GM19043 (cell line): ENCODE measurements at regions not wholly inside any gene's neighbourhood (a gene's known extent, or its start where the extent isn't known, plus 50 kb on each side); places are given as distances from the start of the nearest gene placed in this dataset.
"Not testable (repeated sequence)": the region's sequence is repeated elsewhere in the genome, so short reads cannot be mapped to it uniquely, and the experiment has no call there.

Source experiments
- ATAC-seq: cut with Tn5 transposase; IDR thresholded peaks from one replicate; pipeline ENCODE4 v1.9.1; 2021; ENCODE audit warnings: low read depth; ENCODE audit not compliant: unreplicated experiment

DNA sequence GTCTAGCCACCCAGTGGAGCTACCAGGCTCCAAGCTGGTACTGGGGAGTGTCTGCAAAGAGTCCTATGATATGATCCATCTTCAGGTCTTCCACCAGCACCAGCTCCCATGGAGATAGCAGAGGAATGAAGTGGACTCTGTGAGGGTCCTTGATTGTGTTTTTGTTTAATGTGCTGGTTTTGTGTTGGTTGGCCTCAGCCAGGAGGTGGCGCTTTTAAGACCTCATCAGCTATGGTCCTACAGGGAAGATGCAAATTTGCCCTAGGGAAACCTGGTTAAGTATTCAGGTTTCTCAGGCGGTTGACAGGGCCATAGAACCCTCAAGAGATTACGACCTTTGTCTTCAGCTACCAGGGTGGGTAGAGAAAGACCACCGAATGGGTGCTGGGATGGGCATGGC is 1141.1 kb downstream of the STIM2 start:
- no peak for ATAC-seq

DNA sequence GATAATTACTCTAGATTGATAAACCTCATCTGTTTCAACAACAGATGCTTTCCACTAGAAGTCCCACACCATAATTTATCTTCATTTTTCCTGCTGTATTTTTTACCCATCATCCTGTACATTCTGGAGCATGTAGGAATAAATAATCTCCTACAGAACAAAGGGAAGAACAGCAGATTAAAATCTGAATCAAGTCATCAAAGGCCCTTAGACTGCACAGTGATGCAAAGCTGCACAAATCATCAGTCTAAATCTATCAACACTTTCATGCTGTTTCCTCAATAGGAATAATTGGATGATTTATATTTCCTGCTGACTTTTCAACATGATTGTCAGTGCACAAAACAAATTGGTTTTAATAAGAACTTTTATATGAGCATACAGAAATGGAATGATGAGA is 1143.9 kb downstream of the STIM2 start:
- ATAC-seq, result no peak

- ATAC-seq, result no peak
Observed at GRCh38 chr4:28006021-28006420, 1145.4 kb downstream of the STIM2 start.

DNA sequence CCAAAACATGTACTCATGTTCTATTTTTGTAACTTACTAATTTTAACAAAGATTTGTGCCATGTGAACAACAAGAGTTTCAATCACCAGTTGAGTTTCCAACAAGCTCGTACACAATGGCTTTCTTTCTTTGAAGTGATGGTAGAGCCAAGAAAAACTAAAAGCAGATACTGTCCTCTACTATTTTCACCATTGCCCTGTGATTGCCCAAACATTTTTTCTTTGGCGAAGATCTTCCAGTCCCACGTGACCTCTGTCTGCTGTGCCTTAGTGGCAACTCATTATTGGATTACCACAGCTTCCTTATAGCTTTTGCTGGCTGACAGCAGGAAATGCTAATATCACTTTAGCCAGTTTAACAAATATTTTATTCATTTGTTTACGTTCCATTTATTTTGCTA is 1147.1 kb downstream of the STIM2 start:
- no peak for ATAC-seq

GRCh38 chr4:28009541-28009940 is 1148.9 kb downstream of the STIM2 start:
- ATAC-seq, result no peak

DNA sequence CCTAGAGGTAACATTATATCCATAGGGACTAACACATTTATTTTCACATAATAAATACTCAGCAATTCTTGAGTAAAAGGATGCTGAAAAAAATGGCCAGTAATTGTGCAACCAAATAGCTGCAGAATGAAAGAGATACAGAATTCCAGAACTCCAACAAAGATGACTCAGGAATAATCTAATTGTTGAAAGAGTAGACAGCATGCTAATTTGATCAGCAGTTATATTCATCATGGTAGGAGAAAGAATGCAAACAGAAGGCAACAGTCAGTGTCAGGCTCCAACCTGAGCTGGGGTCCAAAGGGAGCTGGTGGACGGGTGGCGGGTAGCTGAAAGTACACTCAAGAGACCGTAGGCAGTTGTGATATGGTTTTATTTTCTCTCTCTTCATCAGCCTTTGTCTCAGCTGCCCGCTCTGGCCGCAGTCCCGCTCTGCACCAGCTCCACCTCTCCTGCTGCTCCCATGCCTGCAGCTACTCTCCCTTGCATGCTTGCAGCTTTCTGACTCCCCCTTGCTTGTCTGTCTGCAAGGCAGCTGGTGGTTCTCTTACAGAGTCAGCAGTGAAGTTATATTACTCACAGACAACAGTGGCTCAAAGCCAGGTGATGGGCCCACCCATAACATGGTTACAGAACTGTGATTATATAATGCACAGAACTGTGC is 1150.1 kb downstream of the STIM2 start:
- no peak for ATAC-seq

- ATAC-seq, result no peak
Observed at GRCh38 chr4:28014469-28014868, 1153.8 kb downstream of the STIM2 start.

DNA sequence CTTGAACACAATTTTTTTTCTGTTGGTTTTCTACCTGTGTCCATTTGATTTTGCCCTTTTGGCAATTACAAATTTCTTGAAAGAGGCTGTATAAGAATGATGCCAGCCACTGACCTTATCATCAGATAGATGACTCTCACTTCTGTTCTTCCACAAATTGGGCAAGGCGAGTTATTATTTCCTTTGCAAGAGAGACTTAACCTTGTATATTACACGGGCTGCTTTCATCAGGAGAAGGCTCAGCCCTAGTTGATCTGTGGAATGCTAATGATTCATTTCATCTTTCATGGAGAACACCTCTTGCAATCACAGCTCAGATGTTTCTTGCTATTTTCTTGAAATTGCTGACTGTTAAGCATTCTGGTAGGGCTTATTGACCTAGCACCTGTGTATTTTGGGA is 1155.4 kb downstream of the STIM2 start:
- ATAC-seq, result no peak

DNA sequence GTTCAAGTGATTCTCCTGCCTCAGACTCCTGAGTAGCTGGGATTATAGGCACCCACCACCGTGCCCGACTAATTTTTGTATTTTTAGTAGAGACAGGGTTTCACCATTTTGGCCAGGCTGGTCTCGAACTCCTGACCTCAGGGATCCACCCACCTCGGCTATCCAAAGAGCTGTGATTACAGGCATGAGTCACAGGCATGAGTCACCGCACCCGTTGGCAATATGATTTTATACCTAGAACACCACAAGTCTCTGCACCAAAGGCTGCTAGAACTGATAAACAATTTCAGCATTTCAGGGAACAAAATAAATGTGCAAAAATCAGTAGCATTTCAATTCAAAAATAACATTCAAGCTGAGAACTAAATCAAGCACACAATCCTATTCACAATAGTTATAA is 1177.6 kb downstream of the STIM2 start:
- ATAC-seq, result not testable (repeated sequence)

- ATAC-seq, result no peak
Observed at GRCh38 chr4:28062562-28062961, 1201.9 kb downstream of the STIM2 start.

DNA sequence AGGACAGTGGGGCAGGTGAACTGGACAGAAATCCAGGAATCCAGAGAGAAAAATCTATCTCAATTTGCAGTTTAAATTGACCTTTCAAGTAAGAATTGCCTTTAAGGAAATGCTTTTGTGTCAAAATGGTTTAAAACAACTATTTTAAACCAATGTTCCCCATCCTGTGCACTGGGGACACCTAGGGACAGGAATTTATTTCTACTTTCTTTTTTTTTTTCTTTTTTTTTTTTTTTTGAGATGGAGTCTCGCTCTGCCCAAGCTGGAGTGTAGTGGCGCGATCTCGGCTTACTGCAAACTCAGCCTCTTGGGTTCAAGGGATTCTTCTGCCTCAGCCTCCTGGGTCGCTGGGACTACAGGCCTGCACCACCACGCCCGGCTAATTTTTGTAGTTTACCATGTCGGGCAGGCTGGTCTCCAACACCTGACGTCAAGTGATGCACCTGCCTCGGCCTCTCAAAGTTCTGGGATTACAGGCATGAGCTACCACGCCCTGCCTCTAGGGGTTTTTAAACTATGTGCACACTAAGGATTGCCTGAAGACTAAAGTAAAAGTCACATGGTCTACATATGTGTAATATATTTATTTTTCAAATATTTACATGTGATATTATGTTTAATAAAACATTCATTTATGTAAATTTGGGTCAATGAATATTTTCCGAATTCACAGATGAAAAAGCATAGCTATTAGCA is 1213.4 kb downstream of the STIM2 start:
- no peak for ATAC-seq

DNA sequence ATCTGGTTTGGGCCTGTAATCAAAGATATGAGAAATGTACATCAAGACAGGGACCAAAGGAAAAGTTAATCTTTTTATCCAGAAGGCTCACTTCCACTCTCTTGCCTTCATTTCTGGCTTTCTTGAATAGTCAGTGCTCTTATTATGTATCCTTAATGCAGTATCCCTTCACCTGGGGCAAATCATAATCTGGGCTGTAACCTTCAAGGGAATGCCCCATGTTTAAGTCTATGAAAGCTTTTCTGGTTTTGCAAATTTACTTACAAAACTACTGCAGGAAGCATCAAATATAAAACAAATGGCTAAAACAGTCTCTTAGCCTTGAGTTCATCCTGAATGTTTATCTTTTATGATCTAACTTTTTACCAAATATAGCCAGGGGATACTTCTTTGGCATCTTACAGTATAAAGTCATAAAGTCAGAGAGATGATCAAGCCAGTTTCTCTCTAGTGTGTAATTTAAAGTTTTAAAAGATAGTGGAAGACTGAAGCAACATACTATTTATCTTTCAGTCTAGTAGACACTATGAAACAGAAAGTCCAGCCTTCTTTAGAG is 1214.8 kb downstream of the STIM2 start:
- ATAC-seq, result no peak

- not testable (repeated sequence) for ATAC-seq
Observed at GRCh38 chr4:28077203-28077602, 1216.6 kb downstream of the STIM2 start.

- no peak for ATAC-seq
Observed at GRCh38 chr4:28082686-28083390, 1222.2 kb downstream of the STIM2 start.

DNA sequence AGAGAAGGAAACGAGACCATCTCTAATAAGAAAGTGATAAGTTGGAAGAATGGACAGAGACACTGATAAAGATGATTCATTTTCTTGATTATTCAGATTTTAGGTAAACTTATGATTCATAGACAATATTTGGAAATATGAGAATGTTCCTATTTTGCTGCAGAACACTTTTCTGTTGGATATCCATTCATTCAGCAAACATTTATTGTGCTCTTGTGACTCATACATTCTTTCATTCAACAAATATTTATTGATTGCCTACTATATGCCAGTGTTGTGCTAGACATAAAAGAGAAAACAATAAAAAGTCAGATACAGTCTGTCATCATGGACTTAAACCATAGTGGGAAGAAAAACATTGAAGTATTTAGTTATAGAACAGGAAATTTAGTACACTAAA is 1232.0 kb downstream of the STIM2 start:
- ATAC-seq, result no peak

DNA sequence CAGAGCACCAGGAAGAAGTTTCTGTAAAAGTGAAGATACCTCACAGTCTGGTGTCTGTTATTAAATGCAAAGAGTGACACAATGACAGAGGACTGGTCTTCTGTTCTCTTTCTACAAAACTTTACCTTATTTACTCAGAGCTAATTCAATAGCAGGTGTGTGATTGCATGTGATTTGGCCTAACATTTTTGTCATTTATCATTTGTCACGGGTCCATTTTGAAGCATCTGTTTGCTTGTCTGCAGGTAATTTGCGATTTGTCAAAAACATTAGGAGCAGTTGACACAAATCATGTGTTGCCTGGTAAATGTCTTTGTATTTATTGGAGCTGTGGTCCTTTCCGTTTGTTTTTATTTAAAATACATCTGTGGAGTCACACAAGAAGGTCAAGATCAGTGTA is 1232.4 kb downstream of the STIM2 start:
- ATAC-seq, result no peak

DNA sequence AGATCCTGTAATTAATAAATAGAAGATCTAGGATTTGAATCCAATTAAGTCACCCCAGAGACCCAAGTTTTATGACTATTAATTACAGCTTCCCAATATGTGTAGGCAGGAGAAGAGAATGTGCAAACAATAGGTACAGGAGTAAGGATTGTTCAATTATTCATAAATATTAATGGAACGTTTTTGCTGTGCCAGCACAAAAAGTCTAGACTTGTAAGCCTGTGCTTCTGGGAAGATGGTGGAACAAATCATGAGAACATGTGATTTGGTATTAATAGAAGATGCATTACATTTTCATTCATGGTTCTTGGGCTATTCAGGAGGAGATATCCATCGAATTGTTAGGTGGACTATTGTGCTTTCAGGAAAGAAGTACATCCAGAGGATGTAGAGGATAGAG is 1240.9 kb downstream of the STIM2 start:
- no peak for ATAC-seq

DNA sequence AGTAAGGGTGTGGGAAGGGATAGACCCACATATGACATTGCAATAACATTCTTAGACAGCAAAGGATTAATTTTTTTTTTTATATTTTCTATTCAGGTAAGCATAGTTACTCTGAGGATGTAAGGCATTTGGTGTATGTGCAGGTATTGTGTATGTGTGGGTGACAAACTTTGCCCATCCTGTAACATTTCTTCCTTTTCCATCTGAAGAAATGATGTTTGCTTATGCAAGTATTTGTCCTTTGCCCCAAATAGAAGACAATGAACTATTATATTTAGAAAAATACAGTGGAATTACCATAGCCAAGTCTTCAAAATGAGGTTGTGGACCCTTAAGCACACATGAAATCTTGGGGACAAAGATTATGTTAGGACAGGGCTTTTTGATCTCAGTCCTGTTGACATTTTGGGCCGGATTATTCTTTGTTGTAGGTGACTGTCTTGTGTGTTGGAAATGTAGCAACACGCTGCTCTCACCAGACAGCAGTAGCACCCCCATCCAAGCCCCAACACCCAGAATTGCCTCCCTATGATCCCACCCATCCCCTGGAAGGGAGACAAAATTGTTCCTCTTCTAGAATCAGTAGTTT is 1244.7 kb downstream of the STIM2 start:
- no peak for ATAC-seq

- ATAC-seq, result no peak
Observed at GRCh38 chr4:28106155-28106554, 1245.5 kb downstream of the STIM2 start.

DNA sequence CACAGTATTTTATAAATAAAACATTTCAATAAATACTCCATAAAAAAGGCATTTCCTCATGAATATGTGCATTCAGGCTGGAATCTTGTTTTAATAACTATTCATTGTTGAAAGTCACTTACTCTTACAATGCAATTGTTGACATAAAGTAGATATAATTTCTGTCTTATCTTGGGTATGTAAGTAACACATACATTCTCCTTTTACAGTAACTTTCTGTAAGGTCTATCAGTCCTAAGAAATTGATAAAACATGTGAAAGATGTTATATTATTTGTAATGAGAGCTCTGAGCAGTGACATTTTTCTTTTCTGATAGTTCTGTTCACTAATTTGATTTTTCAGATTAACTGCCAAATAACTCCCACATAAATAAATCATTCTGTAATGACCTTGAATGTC is 1249.2 kb downstream of the STIM2 start:
- no peak for ATAC-seq

- ATAC-seq, result not testable (repeated sequence)
Observed at GRCh38 chr4:28112691-28113335, 1252.2 kb downstream of the STIM2 start.
